ENCODE measurements at regions not wholly inside any gene's neighbourhood (a gene's known extent, or its start where the extent isn't known, plus 50 kb on each side); places are given as distances from the start of the nearest gene placed in this dataset.
"Not testable (repeated sequence)": the region's sequence is repeated elsewhere in the genome, so short reads cannot be mapped to it uniquely, and the experiment has no call there.

DNA sequence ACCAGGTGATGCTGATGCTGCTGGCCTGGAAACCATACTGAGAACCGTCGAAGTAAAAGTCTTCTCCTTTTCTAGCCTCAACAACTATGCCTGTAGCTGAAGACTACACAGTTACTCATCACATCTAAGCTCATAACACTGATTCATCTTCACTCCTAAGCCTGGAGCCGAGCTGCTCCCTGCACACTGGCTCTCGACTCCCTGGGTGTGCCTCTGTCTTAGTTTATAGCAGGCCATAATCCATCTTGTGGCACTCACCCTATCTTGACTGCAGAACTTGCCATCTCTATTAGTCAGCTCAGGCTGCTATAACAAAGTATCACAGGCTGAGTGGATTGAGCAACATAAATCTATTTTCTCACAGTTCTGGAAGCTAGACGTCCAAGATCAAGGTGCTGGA, 191.0 kb downstream of the UNC5CL start:
- no peak overlapping the region for H3K27ac ChIP-seq (ENCODE audit: low read depth in 1 of 3, low read length in 2 of 3)
- no peak for FAIRE-seq
- H3K27me3 ChIP-seq (ENCODE audit: control insufficient read depth in 3 of 3, insufficient read depth in 3 of 3, low read length in 3 of 3): peaks cover 0 to 3% (median 0%) of the 10 kb centered on the region in 3 donors
- 49 to 70% (median 63%) methylated on average over 5 of the region's 5 CpGs for WGBS, 3 donors
- peak; percentile 17 to 52 for DNase-seq
- H3K4me3 ChIP-seq (ENCODE audit: low read depth in 1 of 3, low read length in 3 of 3): no peak overlapping the region
- no peaks in the 10 kb centered on the region for H3K9me3 ChIP-seq (ENCODE audit: control insufficient read depth in 2 of 2, insufficient read depth in 1 of 2, low read depth in 1 of 2, low read length in 1 of 2)
- no peaks in the 10 kb centered on the region for H3K4me1 ChIP-seq (ENCODE audit: control insufficient read depth in 3 of 3, insufficient read depth in 2 of 3, low read depth in 1 of 3, low read length in 2 of 3)
- no peaks in the 10 kb centered on the region for H3K36me3 ChIP-seq (ENCODE audit: control insufficient read depth in 3 of 3, insufficient read depth in 2 of 3, low read depth in 1 of 3, low read length in 3 of 3)

- Histone ChIP-seq H3K4me1 (ENCODE audit: control insufficient read depth in 3 of 3, insufficient read depth in 2 of 3, low read depth in 1 of 3, low read length in 2 of 3) (no peaks in the 10 kb centered on the region), H3K4me3 (ENCODE audit: low read depth in 1 of 3, low read length in 3 of 3) (no peak overlapping the region), H3K36me3 (ENCODE audit: control insufficient read depth in 3 of 3, insufficient read depth in 2 of 3, low read depth in 1 of 3, low read length in 3 of 3) (no peaks in the 10 kb centered on the region), H3K9me3 (ENCODE audit: control insufficient read depth in 2 of 2, insufficient read depth in 1 of 2, low read depth in 1 of 2, low read length in 1 of 2) (no peaks in the 10 kb centered on the region), H3K27ac (ENCODE audit: low read depth in 1 of 3, low read length in 2 of 3) (no peak overlapping the region), H3K27me3 (ENCODE audit: control insufficient read depth in 3 of 3, insufficient read depth in 3 of 3, low read length in 3 of 3) (peaks cover 0 to 4% (median 3%) of the 10 kb centered on the region in 3 donors)
- 42 to 57% (median 45%) methylated on average over 2 of the region's 2 CpGs for WGBS, 3 donors
- DNase-seq: peak; percentile 36 to 62
- FAIRE-seq: no peak
These were observed 193.5 kb downstream of the UNC5CL start for GRCh38 chr6:40845553-40845952.

DNA sequence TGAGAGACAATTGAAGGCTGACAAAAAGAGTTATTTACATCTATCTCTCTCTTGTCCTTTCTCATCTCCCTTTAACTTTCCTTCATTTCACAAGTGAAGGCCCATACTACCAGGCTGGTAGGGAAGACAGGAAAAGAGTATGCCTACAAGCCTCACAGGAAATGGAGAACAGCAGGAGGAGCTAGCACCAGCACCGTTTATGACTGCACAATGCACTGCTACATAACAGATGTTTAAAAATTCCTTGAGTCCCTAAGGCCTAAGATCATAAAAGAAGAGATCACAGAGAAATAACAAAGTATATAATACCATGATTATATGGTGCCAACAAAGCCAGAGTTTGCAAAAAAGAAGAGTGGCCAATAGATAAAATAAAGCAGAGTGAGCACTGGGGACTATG, 194.8 kb downstream of the UNC5CL start:
- 14 to 32% (median 17%) methylated on average over 1 of the region's 1 CpG for WGBS, 3 donors
- H3K27me3 ChIP-seq (ENCODE audit: control insufficient read depth in 3 of 3, insufficient read depth in 3 of 3, low read length in 3 of 3): peaks cover 0 to 4% (median 3%) of the 10 kb centered on the region in 3 donors
- no peak overlapping the region for H3K4me3 ChIP-seq (ENCODE audit: low read depth in 1 of 3, low read length in 3 of 3)
- H3K36me3 ChIP-seq (ENCODE audit: control insufficient read depth in 3 of 3, insufficient read depth in 2 of 3, low read depth in 1 of 3, low read length in 3 of 3): no peaks in the 10 kb centered on the region
- H3K9me3 ChIP-seq (ENCODE audit: control insufficient read depth in 2 of 2, insufficient read depth in 1 of 2, low read depth in 1 of 2, low read length in 1 of 2): no peaks in the 10 kb centered on the region
- H3K27ac ChIP-seq (ENCODE audit: low read depth in 1 of 3, low read length in 2 of 3): no peak overlapping the region
- DNase-seq: no peak
- FAIRE-seq: no peak
- H3K4me1 ChIP-seq (ENCODE audit: control insufficient read depth in 3 of 3, insufficient read depth in 2 of 3, low read depth in 1 of 3, low read length in 2 of 3): no peaks in the 10 kb centered on the region

- Histone ChIP-seq H3K9me3 (ENCODE audit: control insufficient read depth in 2 of 2, insufficient read depth in 1 of 2, low read depth in 1 of 2, low read length in 1 of 2) (no peaks in the 10 kb centered on the region), H3K36me3 (ENCODE audit: control insufficient read depth in 3 of 3, insufficient read depth in 2 of 3, low read depth in 1 of 3, low read length in 3 of 3) (no peaks in the 10 kb centered on the region), H3K4me3 (ENCODE audit: low read depth in 1 of 3, low read length in 3 of 3) (no peak overlapping the region), H3K27me3 (ENCODE audit: control insufficient read depth in 3 of 3, insufficient read depth in 3 of 3, low read length in 3 of 3) (peaks cover 0 to 4% (median 3%) of the 10 kb centered on the region in 3 donors), H3K4me1 (ENCODE audit: control insufficient read depth in 3 of 3, insufficient read depth in 2 of 3, low read depth in 1 of 3, low read length in 2 of 3) (no peaks in the 10 kb centered on the region), H3K27ac (ENCODE audit: low read depth in 1 of 3, low read length in 2 of 3) (no peak overlapping the region)
- FAIRE-seq (no peak), DNase-seq (no peak)
- 93 to 94% (median 93%) methylated on average over 2 of the region's 2 CpGs for WGBS, 3 donors
These were observed 197.3 kb downstream of the UNC5CL start for GRCh38 chr6:40841721-40842120.

GRCh38 chr6:40832691-40833090, 206.3 kb downstream of the UNC5CL start:
- Histone ChIP-seq H3K4me1 (ENCODE audit: control insufficient read depth in 3 of 3, insufficient read depth in 2 of 3, low read depth in 1 of 3, low read length in 2 of 3) (no peaks in the 10 kb centered on the region), H3K4me3 (ENCODE audit: low read depth in 1 of 3, low read length in 3 of 3) (no peak overlapping the region), H3K36me3 (ENCODE audit: control insufficient read depth in 3 of 3, insufficient read depth in 2 of 3, low read depth in 1 of 3, low read length in 3 of 3) (no peaks in the 10 kb centered on the region), H3K27me3 (ENCODE audit: control insufficient read depth in 3 of 3, insufficient read depth in 3 of 3, low read length in 3 of 3) (peaks cover 0 to 4% (median 0%) of the 10 kb centered on the region in 3 donors), H3K27ac (ENCODE audit: low read depth in 1 of 3, low read length in 2 of 3) (no peak overlapping the region), H3K9me3 (ENCODE audit: control insufficient read depth in 2 of 2, insufficient read depth in 1 of 2, low read depth in 1 of 2, low read length in 1 of 2) (no peaks in the 10 kb centered on the region)
- WGBS, 3 donors: 66 to 79% (median 72%) methylated on average over 4 of the region's 4 CpGs
- FAIRE-seq (no peak), DNase-seq (no peak)

- no peak overlapping the region for H3K4me3 ChIP-seq (ENCODE audit: low read depth in 1 of 3, low read length in 3 of 3)
- H3K27me3 ChIP-seq (ENCODE audit: control insufficient read depth in 3 of 3, insufficient read depth in 3 of 3, low read length in 3 of 3): peaks cover 0 to 4% (median 0%) of the 10 kb centered on the region in 3 donors
- no peak overlapping the region for H3K27ac ChIP-seq (ENCODE audit: low read depth in 1 of 3, low read length in 2 of 3)
- FAIRE-seq: no peak
- H3K4me1 ChIP-seq (ENCODE audit: control insufficient read depth in 3 of 3, insufficient read depth in 2 of 3, low read depth in 1 of 3, low read length in 2 of 3): no peaks in the 10 kb centered on the region
- no peaks in the 10 kb centered on the region for H3K9me3 ChIP-seq (ENCODE audit: control insufficient read depth in 2 of 2, insufficient read depth in 1 of 2, low read depth in 1 of 2, low read length in 1 of 2)
- H3K36me3 ChIP-seq (ENCODE audit: control insufficient read depth in 3 of 3, insufficient read depth in 2 of 3, low read depth in 1 of 3, low read length in 3 of 3): no peaks in the 10 kb centered on the region
- 74 to 83% (median 78%) methylated on average over 3 of the region's 3 CpGs for WGBS, 3 donors
- no peak for DNase-seq
These were observed 207.6 kb downstream of the UNC5CL start for GRCh38 chr6:40831381-40831780.

DNA sequence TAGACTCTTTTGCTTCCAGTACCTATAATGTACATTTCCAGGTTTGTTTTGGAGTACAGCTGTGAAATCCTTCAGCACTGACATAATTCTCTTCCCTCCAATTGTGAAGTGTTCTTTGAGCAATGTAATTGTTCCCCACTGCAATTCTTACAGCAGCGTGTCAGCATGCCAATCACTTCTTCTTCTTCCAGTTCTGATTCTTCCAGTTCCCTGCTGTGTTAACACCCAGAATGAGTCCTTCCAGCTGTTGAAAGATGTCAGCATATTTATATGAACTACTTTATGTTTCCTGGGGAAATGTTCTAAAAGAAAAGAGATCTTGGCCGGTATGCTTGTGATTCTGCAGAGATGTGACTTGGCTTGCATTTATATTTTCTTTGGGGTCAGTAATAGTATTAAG, 213.9 kb downstream of the UNC5CL start:
- Histone ChIP-seq H3K27ac (ENCODE audit: low read depth in 1 of 3, low read length in 2 of 3) (no peak overlapping the region), H3K27me3 (ENCODE audit: control insufficient read depth in 3 of 3, insufficient read depth in 3 of 3, low read length in 3 of 3) (no peaks in the 10 kb centered on the region), H3K9me3 (ENCODE audit: control insufficient read depth in 2 of 2, insufficient read depth in 1 of 2, low read depth in 1 of 2, low read length in 1 of 2) (no peaks in the 10 kb centered on the region), H3K4me1 (ENCODE audit: control insufficient read depth in 3 of 3, insufficient read depth in 2 of 3, low read depth in 1 of 3, low read length in 2 of 3) (no peaks in the 10 kb centered on the region), H3K36me3 (ENCODE audit: control insufficient read depth in 3 of 3, insufficient read depth in 2 of 3, low read depth in 1 of 3, low read length in 3 of 3) (no peaks in the 10 kb centered on the region), H3K4me3 (ENCODE audit: low read depth in 1 of 3, low read length in 3 of 3) (no peak overlapping the region)
- no peak for FAIRE-seq
- DNase-seq: no peak
- 60 to 87% (median 80%) methylated on average over 2 of the region's 2 CpGs for WGBS, 3 donors

- not testable (repeated sequence) for H3K4me3 ChIP-seq (ENCODE audit: low read depth in 1 of 3, low read length in 3 of 3); H3K9me3 ChIP-seq (ENCODE audit: control insufficient read depth in 2 of 2, insufficient read depth in 1 of 2, low read depth in 1 of 2, low read length in 1 of 2); H3K27me3 ChIP-seq (ENCODE audit: control insufficient read depth in 3 of 3, insufficient read depth in 3 of 3, low read length in 3 of 3); H3K4me1 ChIP-seq (ENCODE audit: control insufficient read depth in 3 of 3, insufficient read depth in 2 of 3, low read depth in 1 of 3, low read length in 2 of 3); H3K27ac ChIP-seq (ENCODE audit: low read depth in 1 of 3, low read length in 2 of 3); H3K36me3 ChIP-seq (ENCODE audit: control insufficient read depth in 3 of 3, insufficient read depth in 2 of 3, low read depth in 1 of 3, low read length in 3 of 3); FAIRE-seq
- WGBS, 3 donors: 34 to 46% (median 35%) methylated on average over 11 to 12 of the region's 12 CpGs
- peak; percentile 72 to 82 for DNase-seq
These were observed 214.8 kb downstream of the UNC5CL start for GRCh38 chr6:40823917-40824891.
